GM21515 (cell line): ENCODE measurements at regions not wholly inside any gene's neighbourhood (a gene's known extent, or its start where the extent isn't known, plus 50 kb on each side); places are given as distances from the start of the nearest gene placed in this dataset.

Experiments used
- ATAC-seq: cut with Tn5 transposase; IDR thresholded peaks from one replicate; pipeline ENCODE4 v1.9.1; 2021; ENCODE audit not compliant: unreplicated experiment

DNA sequence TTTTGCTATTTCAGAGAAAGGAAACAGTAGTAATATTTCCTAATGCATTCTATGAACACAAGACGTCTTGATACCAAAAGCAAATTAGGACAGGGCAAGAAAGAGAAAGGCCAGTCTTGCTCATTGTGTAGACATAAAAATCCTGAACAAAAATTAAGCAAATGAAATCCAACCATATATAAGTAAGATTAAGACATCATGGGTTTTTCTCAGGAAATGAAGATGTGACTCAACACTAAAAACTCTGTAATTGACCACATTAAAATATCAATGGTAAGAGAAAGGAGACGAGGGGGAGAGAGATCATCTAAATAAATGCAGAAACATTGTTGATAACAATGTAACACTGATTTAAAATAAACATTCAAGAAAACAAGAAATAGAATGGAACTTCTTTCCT, 205.4 kb downstream of the SOD2 start:
- ATAC-seq, result no peak

DNA sequence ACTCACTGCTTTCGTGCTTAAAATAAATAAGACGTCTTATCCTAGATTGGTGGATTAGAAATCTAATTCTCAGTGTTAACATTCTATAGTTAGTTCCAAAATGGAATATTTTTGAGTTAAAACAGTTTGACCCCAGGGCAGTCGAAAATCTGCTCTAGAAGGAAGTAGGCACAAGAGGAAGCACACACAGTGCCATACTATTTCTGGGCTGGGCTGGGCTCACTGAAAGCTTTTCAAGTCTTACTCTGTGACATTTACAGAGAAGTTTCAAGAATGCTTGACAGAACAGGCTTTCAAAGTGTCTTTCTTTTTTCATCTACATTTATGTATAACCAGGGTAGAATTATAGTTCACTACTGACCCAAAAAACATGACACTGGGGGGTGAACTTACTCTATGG, 209.8 kb downstream of the SOD2 start:
- ATAC-seq, result no peak

DNA sequence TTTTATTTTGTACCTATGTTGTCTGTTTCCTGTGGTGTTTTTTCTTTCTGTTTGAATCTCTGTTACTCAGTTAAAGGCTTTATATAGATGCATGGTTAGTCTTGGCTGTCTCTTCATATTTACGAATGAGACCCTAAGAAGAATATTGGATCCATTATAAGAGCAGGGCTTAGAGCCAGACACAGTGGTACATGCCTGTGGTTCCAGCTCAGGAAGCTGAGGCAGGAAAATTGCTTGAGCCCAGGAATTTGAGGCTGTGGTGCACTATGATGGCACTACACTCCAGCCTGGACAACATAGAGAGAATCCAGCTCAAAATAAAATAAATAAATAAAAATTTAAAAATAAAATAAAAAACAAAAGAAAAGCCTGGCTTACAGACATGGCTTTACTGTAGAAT, 211.1 kb downstream of the SOD2 start:
- ATAC-seq, result no peak

DNA sequence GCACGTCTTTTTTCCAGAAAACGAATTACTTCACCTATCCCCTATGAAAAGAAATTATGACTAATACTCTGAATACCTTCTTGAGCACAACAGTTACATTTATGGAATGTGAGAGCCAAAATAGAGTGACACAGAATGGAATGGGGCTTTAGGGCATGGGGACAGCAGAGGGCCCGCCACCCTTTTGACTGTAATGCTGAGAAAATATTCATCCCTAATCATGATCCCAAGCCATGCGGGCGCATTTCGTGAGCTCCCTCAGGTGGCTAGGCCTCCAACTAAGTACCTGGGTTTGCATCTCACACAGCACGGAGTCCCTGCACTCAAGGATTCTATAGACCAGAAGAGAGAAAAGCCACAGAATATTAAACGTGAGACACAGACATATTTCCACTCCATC, 212.6 kb downstream of the SOD2 start:
- ATAC-seq, result no peak

DNA sequence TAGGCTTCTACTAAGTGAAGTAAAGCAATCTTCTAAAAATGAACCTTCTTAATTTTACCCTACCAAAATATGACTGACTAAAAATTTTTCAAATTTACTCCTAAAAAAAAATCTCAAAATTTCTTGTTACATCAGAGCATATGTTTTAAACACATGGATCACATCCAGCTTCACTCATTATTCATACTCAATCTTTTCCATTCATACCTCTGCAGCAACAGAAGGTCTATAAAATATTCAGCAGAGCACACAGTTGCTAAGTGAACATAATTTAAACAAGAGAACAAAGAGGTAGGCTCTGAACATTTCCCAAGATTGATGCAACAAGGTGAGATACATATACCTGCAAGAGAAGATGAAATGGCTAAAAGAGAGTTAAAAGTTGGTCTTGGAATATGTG, 213.9 kb downstream of the SOD2 start:
- no peak for ATAC-seq

DNA sequence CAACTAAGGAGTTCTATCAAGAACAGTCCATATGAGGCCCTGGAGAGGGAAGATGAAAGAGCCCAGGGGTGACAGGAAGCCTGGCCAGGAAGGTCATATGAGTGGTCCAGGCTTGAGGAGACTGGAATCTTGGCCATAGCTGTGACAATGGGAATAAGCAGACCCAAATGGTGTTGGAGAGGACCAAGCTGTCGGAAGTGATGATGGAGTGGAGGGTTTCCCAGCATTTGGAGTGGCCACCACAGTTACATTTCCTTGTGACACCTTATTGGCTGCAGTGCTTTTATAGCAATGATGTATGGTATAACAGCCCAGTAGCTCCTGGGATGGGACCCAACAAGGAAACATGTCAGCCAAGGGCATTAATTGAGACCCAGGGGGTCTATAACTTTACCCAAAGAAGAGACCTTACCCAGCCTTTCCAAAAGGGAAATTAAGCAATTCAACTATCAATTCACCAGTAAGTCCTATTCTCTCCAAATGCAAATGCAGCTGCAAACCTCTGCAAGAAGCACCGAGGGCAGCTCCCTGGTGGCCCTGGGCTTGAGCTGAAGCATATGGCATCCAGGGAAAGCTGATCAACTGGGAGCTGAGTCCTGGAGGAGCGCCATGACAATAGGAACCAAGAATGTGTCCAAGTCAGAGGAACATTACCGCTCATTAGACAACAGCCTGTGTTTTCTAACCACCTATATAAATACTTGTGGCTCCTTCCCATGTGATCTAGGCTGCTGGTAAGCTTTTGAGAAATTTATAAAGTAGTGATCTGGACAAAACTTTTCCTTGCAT, 219.4 kb downstream of the SOD2 start:
- ATAC-seq, result no peak

DNA sequence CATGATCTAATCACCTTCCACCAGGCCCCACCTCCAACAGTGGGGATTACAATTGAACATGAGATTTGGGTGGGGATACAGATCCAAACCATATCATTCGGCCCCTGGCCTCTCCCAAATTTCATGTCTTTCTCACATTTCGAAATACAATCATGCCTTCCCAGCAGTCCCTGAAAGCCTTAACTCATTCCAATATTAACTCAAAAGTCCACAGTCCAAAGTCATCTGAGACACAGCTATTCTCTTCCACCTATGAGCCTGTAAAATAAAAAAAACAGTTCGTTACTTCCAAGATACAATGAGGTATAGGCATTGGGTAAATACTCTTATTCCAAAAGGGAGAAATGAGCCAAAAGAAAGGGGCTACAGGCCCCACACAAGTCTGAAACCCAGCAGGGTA, 222.6 kb downstream of the SOD2 start:
- no peak for ATAC-seq

DNA sequence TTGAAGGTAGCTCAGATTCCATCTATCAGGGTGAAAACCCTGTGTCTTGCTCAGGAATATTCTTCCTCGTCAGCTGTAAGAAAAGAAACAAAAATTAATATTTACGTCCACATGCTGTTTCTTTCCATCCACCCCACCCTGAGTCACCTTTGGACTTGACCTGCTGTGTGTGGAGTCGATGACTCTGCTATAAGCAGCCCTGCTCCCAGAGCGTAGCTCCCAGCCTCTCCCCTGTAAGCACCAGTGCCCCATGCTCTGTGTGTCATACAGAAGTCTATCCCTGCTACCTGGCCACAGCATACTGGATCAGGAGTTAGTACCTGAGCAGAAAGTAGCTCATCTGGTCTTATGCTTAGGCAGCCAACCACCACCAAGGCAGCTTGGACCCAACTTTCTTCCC, 223.6 kb downstream of the SOD2 start:
- no peak for ATAC-seq

DNA sequence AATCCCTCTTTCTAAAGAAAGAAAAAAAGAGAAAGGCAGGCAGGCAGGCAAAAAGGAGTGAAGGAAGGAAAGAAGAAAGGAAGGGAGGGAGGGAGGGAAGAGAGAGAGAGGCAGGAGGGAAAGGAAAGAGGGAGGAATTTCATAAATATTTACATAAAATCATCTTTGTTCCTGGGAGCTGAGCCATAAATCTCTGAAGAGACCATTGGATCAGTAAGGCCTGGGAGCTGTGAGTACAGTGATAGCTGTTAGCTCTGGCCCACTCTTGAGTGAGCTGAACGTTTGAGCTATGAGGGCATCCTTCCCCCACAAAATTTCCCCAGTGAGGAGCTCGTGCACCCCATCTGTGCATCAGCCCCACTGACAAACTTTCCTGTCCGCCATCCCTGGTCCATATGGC, 224.0 kb downstream of the SOD2 start:
- no peak for ATAC-seq

DNA sequence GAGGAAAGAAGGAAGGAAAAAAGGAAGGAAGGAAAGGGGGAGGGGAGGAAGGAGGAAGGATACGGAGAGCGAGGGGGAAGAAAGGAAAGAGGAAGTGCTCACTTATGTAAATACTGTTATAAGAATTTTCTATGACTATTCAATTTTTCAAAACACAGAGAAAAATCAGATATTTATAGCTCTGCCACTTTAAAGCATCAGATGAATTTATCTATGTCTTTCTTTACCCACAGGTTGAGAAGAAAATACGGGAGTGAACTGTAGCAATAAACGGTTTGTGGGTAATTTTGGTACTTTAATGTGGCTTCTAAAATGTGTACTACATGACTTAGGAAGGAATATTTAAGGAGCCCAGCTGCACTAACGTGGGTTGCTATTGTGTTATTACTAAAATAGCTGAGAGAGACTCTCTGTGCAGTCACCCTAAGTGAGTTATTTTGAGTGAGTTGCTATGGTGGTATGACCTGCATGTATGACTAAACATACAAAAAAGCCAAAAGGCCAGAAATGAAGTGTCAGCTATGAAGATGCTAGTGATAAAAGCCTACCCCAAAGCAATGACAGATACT, 225.5 kb downstream of the SOD2 start:
- ATAC-seq, result peak; percentile 80

DNA sequence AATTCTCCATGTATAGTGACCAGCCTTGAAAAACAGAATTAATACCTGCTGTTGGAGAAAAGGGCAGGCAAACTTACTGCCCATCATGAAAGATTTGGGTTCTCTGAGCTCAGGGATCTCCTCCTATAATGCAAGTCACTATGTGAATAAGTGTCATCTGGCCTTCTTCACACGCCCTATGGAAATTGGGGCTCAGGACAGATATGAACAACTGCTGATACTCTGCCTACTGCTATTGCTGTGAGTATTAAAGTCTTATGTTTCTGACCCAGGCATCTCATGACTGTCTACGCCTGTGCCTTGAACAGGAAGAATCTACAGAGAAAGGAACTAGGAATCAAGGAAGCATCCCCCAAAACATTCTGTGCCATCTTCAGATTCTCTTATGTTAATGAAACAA, 226.1 kb downstream of the SOD2 start:
- ATAC-seq, result no peak

DNA sequence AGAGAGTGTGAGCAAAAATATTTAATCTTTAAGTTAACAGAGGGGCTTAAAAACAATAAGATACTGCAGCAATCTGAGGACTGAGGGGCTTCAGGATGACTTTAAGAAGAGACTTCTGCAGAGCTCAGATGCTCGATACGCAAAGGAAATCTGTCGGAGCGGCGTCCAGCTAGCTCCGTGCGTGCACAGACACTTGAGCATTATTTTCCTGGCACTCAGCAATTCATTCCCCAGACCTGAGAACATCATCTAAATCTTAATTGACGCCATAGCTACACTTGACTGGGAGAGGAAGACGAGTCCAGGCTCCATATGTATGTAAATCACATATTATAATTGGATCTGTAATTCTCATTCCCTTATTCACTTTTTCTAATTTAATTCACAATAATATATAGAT, 228.2 kb downstream of the SOD2 start:
- ATAC-seq, result no peak

DNA sequence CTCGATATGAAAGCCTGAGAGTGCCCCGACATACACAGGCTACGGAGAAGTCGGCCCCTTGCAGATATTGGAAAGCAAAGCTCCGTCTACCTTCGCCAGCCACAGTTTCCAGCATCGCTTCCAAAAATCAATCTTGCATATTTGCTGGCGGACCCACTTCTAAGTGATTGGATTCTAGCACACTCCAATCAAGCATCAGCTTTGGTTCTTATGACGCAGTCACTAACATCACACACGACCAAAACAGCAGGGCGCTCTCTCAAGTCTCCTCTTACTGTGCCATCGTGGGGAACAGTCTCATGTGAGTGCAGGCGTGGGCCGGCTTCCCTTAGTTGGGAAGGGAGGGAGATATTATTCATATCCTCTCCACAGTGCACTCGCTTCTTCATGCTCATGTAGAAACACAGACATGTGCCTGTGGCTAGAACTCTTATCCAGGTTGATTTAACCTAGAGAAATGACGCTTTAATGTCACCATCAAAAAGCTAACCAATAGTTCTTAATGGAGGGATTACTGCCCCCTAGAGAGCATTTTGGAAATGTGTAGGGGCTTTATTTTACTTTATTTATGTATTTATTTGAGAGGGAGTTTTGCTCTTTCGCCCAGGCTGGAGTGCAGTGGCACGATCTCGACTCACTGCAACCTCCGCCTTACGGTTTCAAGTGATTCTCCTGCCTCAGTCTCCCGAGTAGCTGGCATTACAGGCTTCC, 229.8 kb downstream of the SOD2 start:
- ATAC-seq, result no peak

DNA sequence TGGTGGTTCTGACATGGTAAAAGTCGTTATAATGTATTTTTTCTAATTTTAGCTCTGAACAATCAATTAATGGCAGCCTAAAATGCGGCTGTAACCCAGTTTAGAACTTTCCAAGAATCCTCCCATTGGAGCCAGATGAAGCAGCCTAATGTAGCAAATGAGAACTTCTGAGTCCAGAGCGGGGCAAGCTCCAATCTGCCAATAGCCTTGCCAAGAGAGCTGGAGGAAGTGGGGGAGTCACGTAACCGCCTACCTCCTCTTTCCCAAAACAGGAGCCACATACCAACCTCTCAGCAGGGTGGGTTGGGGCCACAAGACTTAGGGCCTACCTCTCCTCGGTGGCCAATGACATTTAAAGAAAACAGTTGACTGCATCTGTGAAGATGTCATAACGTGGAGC, 230.6 kb downstream of the SOD2 start:
- no peak for ATAC-seq

DNA sequence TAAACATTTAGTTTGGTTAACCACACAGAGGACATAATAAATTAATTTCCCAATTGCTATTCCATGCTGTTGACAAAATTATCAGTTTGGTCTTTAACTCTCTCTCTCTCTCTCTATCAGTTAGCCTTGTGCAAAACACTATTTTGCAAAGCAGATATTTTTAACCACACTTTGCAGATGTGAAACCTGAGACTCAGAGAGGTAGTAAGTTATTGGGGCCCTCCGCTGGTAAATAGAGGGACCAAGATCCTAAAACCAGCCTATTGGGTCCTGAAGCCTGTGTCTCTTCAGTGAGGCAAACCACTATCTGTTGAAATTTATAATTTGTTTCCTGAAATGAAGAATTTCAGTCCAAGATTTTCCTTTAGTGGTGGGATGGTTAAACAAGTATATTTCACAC, 231.0 kb downstream of the SOD2 start:
- peak; percentile 92 for ATAC-seq

DNA sequence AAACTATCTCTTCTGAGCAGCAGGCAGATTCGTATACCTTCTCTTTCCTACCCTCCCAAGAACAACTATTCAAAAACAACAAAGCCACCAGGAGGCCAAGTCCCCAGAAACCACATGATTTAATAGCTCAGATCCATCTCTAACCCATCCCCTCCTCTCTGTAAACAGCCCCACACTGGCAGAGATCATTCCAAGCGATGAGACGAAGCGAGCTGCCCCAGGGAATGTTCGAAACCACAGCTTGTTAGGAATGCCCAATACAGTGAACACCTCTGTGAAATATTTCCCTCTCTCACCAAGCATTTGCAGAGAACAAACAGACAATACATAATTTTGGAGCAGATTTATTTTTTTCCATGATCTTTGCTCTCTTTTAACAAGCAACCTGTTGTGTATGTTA, 231.8 kb downstream of the SOD2 start:
- no peak for ATAC-seq

DNA sequence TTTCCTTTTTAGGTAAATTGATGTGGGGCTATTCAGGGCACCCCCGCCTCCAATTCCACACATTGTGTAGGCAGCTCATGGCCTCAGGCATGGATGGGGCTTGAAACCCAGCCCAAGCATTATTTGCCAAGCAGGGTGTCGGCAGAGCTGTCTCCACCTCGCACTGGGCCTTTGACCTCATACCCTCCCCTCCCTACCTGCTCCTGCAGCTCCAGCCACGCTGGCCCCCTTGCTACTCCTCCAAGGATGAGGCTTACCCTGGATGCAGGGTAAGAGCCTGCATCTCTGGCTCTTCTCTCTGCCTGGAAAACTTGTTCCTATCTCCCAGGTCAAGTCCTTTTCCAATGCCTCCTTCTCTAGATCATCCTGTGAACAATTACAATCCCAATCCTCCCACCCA, 232.6 kb downstream of the SOD2 start:
- no peak for ATAC-seq

DNA sequence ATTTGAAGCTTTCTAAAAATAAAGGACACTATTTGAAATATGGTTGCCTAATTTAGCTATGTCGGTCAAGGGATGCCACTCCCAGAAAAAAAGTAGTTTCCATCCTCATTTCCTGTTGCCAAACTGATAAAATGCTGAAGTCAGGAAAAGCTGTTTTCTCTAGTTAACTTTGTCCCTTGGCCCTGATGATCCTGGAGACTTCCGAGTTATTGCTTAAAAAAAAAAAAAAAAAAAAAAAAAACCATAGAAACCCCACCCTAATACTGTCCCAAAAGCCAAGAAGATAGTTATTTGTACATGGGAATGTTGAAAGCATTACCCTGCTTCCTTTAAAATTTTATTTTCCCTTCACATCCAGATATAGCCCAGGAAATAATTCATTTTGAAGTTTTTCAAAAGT, 236.7 kb downstream of the SOD2 start:
- no peak for ATAC-seq

DNA sequence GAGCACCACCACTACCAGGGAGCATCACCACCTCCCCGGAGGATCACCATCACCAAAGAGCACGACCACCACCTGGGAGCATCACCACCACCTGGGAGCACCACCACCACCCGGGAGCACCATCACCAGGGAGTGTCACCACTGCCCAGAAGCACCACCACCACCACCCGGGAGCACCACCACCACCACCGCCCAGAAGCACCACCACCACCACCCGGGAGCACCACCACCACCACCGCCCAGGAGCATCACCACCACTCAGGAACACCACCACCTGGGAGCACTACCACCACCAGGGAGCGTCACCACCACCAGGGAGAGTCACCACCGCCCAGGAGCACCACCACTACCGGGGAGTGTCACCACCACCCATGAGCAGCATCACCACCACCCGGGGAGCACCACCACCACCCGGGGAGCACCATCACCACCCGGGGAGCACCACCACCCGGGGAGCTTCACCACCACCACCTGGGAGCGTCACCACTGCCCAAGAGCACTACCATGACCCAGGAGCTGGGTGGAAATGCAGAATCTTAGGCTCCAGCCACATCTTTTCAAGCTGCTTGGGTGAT, 237.3 kb downstream of the SOD2 start:
- ATAC-seq, result no peak

DNA sequence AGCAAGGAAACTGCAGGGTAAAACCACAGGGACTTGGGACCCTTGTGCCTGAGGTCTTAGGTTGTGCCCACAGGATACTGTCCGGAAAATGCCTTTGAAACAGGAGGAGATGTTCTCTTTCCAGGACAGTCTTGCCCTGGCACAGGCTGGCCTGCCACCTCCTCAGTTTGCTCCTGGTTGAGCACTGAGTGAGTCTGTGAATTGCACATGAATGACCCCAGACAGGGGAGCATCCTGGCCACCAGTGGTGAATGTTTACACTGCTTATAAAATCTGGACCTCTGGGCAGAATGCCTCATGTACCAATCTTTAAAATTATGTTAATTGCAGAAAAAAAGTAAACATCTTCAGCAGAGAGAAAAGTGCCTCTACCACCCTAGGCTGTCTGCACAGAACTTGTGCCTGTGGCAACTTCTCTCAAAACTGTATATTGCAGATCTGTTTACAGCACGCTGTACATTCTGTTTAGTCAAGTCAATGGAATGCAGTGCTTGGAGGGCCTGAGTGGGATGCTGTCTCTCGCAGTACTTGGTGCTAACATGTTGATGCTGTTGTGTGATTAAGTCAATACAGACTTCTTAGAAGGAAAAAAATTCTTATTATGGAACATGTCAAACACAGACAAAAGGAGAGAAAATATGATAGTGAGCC, 242.1 kb downstream of the SOD2 start:
- no peak for ATAC-seq

DNA sequence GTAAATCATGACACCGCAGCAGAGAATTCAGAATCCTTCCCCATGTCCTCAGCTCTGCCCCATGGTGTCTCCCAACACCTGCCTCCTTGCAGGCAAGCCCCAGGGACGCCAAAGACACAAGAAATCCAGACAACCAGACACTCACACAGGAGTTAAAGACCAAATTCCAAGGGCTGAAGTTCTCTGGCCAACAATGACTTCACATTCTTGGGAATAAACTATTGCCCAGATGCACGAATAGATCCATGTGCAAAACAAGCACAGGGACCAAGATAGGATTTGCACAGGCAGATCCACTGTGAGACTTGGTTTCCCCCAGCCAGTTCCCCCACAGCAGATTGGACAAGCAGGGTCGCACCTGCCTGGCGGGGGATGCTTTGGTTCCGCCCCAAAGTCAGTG, 246.7 kb downstream of the SOD2 start:
- ATAC-seq, result no peak

DNA sequence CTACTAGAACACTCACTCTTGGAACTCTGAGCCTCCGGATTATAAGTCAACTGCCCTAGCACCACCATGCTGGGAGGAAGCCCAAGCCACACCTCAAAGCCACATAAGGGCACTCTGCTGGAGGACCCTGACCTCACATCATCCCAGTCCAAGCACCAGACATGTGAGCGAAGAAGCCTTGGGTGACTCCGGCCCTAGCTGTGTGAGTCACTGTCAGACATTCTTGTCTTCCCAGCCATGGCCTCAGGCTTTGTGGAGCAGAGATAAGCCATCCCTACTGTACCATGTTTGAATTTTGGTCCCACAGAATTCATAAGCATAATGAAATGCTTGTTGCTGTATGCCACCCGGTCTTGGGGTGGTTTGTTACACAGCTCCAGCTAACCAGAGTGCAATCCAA, 247.7 kb downstream of the SOD2 start:
- no peak for ATAC-seq
